Kidney epithelial cell (primary cell): ENCODE measurements at regions not wholly inside any gene's neighbourhood (a gene's known extent, or its start where the extent isn't known, plus 50 kb on each side); places are given as distances from the start of the nearest gene placed in this dataset.

Experiments used
- DNase-seq: peaks from one replicate; pipeline ENCODE4 v3.0.0-alpha.2; 2010; ENCODE audit warnings: low read depth
- H3K27me3 ChIP-seq: 2 replicates; pipeline ENCODE4 v1.6.0; 2011; ENCODE audit warnings: low read length; ENCODE audit not compliant: control insufficient read depth, insufficient read depth
- H3K36me3 ChIP-seq: 2 replicates; pipeline ENCODE4 v1.5.1; 2011; ENCODE audit warnings: low read length; ENCODE audit not compliant: control insufficient read depth, insufficient read depth
- H3K4me3 ChIP-seq: 2 replicates; pipeline ENCODE4 v1.5.1; 2011; ENCODE audit warnings: low read depth, mild to moderate bottlenecking, control low read depth, low read length
- TF ChIP-seq, protein P1 (sequence below): IDR thresholded peaks from 2 replicates; pipeline ENCODE4 v1.5.1; 2011; ENCODE audit warnings: mild to moderate bottlenecking, moderate library complexity, low read length, control low read depth, inconsistent platforms; ENCODE audit not compliant: insufficient read depth, poor library complexity, severe bottlenecking

DNA sequence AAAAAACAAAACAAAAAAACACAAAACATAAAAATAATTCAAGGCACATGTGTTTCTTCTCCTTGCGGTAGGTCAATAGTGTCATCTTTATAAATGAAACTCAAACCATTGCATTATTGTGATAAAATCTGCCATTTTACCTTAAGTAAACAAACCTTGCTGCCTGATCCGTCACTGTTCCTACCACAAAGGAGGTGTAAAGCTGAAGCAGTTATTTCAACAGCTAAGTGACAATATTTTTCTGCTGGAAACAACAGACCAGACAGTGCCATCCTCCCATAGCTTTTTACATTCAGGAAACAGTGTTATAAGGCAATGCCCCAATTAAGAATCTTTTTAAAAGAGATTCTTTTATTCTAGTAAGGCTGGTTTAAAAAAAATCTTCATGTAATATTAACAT lies 242.7 kb downstream of the PPP1R2C start:
- Histone ChIP-seq H3K36me3 (no peaks in the 10 kb centered on the region), H3K4me3 (no peak overlapping the region), H3K27me3 (no peaks in the 10 kb centered on the region)
- TF ChIP-seq, protein P1, sequence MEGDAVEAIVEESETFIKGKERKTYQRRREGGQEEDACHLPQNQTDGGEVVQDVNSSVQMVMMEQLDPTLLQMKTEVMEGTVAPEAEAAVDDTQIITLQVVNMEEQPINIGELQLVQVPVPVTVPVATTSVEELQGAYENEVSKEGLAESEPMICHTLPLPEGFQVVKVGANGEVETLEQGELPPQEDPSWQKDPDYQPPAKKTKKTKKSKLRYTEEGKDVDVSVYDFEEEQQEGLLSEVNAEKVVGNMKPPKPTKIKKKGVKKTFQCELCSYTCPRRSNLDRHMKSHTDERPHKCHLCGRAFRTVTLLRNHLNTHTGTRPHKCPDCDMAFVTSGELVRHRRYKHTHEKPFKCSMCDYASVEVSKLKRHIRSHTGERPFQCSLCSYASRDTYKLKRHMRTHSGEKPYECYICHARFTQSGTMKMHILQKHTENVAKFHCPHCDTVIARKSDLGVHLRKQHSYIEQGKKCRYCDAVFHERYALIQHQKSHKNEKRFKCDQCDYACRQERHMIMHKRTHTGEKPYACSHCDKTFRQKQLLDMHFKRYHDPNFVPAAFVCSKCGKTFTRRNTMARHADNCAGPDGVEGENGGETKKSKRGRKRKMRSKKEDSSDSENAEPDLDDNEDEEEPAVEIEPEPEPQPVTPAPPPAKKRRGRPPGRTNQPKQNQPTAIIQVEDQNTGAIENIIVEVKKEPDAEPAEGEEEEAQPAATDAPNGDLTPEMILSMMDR: no peak
- DNase-seq: no peak

DNA sequence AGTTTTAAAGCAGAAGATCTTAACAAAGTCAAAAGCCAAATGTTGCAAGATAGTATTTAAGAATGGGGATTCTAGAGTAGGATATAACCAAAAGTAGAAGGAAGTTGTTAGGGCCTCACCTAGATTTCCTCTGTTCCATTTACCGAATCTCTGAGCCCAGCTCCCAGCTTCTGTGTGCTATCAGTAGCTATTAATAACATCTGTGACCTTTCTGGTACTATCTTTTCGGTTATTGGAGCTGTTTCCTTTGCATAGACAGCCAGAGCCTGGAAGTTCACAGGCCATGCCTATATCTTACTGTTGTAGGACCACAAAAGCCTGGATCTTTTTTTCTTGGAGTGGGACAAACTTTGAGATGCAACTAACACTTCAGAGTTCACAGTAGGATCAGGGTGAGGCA lies 244.2 kb downstream of the PPP1R2C start:
- no peak for DNase-seq
- Histone ChIP-seq H3K36me3 (no peaks in the 10 kb centered on the region), H3K27me3 (no peaks in the 10 kb centered on the region), H3K4me3 (no peak overlapping the region)
- TF ChIP-seq, protein P1: no peak

- no peak for DNase-seq
- no peaks in the 10 kb centered on the region for H3K27me3 ChIP-seq
- TF ChIP-seq, protein P1: no peak
- H3K4me3 ChIP-seq: no peak overlapping the region
- H3K36me3 ChIP-seq: no peaks in the 10 kb centered on the region
These were observed 246.5 kb downstream of the PPP1R2C start for GRCh38 chrX:42531441-42531840.

- H3K36me3 ChIP-seq: no peaks in the 10 kb centered on the region
- TF ChIP-seq, protein P1: peak; percentile 29
- no peak overlapping the region for H3K4me3 ChIP-seq
- peak; percentile 58 for DNase-seq
- H3K27me3 ChIP-seq: no peaks in the 10 kb centered on the region
These were observed 247.9 kb downstream of the PPP1R2C start for GRCh38 chrX:42530027-42530426.

GRCh38 chrX:42524379-42524778 lies 253.6 kb downstream of the PPP1R2C start:
- H3K27me3 ChIP-seq: no peaks in the 10 kb centered on the region
- no peak overlapping the region for H3K4me3 ChIP-seq
- TF ChIP-seq, protein P1: no peak
- peak; percentile 78 for DNase-seq
- H3K36me3 ChIP-seq: no peaks in the 10 kb centered on the region

GRCh38 chrX:42519666-42520231 lies 258.2 kb downstream of the PPP1R2C start:
- TF ChIP-seq, protein P1: no peak
- DNase-seq: no peak
- no peaks in the 10 kb centered on the region for H3K36me3 ChIP-seq
- no peak overlapping the region for H3K4me3 ChIP-seq
- H3K27me3 ChIP-seq: no peaks in the 10 kb centered on the region
